ENCODE measurements at regions not wholly inside any gene's neighbourhood (a gene's known extent, or its start where the extent isn't known, plus 50 kb on each side); places are given as distances from the start of the nearest gene placed in this dataset.
A peak's percentile ranks its signal among the peaks of the same experiment; 100 is the strongest.

DNA sequence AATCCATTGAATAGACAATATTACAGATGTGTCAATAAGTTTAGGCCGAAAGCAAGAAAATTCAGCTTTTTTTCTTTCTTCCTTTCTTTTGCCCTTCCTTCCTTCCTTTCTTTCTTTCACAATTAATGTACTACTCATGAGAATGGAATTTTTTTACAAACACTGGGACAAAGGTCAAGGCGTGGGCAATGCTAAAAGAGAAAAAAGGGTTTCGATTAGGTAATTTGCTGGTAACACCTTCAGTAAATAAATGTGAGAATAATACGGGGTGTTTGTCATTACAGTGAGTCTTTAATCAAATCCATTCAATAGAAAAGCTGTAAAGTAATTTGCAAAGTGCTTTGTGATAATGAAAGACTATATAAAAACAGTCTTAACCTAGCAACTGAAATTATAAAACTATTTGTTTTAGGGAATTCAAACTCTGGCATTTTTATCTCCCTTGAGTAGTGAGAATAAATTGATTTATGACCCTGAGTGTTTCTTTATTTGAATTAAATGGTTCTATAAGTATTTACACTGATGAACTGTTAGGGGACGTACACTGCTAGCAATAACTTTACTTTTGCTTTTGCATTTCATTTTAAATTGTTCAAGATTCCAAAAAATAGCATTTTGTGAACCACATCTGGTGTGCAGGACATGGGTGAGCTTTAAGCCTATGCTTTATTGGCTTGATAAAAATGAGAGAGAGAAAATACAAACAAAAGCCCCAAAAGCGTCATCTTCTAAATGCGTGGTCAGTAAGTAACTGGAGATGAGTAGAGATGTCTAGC, 104.2 kb upstream of the THRB start:
- DNase-seq = no peak

DNA sequence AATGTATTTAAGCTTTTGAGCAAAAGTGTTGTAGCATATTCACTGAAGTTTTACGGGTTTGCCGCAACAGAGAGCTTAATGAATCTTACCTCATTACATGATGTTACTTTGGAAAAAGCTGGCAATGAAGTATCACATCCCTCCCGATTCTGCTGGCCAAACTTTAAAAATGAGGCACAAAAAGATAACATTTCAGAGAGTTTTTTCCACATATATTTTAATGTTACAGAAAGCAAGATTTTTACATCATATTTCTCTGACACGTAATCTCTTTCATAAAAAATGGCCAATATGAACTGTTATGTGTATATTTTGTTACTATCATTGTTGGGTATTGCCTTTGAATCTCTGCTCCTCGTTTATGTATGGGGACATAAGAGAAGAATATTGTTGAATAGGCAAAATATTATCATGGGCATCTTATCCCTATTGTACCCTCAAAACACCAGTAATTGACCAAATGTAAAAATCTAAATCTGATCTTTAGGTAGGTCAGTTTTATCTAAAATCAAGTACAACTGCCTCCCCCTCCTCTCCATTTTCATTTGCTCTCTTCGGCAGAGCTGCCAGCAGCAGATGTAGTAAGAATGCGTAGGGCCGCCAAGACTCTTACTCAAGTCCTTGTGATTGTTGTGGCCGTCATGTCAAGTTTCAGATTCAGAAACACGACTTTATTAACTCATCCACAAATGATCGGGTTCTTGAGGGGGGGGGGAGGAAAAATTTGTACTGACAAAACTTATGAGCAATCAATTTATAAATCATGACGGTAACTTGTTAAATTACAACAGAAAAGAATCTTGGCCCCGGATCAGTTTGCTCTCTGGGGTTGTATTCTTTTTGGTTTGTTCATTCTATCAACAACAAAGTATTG, 106.7 kb upstream of the THRB start:
- no peak for DNase-seq

DNA sequence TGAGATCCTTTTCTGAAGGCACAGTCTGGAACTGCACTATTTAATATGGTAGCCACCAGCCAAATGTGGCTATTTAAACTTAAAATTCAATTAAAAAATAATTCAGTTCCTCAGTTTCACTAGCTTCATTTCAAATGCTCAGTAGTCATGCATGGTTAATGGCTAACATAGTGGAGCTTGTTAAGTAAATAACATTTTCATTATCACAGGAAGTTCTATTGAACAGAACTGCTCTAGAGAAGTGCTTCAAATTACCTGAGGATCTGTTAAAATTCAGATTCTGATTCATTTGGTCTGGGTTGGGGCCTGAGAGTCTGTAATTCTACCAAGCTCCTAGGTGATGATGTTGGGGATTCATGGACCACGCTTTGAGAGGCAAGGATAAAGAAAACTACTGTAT, 109.6 kb upstream of the THRB start:
- DNase-seq = no peak

DNA sequence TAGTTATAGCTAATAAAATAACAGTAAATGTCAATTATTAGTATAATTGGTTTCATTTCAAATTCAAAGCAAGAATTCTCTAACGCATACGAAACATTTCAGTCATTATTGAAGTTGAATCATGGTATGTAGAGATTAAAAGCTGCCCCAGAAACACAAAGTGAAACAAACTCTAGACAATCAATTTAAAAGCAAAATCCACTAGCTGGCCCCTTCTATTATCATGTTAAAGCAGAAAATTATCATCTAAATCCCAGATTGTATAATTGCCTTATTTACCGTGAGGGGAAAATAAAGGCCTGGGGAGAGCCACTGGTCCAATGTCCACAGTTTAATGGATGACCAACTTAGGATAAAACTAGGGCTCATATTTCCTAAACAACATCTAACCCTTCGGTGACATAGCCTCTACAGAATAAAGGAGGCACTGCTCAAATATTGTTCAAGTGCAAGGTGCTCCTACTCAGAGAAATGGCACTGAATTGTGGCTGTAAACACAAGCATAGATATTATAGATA, 110.9 kb upstream of the THRB start:
- no peak for DNase-seq

DNA sequence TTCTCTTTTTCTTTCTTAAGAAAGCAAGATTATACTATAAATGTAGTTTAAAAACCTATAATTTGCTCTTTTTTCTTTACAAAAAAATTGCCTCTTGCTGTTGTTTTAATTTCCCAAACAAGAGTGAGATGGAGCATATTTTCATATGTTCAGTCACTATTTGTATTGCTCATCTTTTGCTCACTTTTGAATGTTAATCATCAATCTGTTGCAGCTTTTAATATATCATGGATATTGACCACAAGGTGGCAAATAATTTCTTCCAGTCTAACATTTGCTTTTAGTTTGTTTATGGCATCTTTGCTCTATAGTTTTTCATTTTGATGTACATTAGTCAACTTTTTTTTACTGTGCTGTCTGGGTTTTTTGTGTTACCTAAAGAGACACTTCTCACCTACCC, 112.6 kb upstream of the THRB start:
- DNase-seq = no peak

DNA sequence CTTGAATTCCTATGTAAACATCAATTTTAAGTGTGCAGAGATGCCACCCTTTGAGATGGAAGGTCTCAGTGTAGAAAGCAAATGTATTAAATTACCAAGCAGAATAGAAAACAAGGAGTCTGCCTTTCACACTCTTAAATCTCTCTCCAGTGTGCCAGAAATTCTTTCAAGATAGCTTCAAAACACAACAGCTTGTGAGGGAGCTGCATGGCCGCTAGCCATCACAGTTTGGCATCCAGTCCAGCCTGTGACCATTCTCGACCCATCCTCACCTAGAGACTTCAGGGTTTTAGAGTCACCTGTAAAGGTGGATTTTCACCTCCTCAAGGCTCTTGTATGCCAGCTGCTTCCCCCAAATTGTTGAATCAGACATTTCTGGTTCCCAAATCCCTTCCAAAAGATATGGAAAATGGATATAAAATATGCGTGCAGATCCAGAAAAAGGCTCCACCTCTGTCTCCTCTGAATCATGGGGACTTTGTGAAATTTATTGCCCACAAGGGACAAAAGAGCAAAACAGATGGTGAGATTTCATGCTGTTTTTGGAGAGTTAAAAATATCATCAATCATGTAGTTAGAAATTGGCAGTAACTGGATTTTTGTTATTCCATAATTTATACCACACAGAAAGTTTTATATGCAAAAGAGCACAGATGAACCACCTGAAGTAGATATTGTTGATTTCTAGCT, 114.2 kb upstream of the THRB start:
- DNase-seq = no peak

DNA sequence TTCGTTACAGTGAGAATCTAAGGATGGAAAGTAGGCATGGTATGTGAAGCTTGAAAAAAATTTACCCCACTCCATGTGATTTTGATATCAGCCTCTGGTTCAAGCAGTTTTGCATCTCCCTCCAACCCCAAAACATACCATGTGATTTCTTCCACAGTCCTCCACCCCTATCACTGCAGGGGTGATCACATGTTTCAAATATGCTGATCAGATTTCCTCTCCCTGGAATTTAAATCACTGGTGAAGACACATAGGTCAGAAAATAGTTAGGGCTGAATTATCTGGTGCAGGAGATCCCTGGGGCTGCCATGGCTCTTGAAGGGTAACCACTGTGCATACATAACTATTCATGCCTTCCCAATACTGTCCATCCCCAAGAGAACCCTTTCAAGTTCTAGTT, 119.7 kb upstream of the THRB start:
- no peak for DNase-seq

DNA sequence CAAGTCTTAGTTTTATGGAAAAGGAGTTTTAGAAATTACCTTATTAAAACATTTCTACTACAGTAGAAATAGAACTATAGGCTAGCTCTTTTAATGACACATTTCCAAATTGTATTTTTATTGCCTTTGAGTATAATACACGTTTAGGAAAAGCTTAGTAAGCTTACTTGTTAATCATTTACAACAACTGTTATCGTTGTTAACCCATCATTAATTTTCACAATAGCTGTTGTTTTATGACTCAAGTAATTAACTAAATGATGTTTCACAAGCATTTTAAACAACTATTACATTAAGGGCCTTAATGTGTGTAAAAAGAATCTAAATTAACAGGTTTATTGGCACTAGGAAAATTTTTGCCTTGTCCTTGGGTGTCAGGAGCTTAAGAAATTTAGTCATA, 120.5 kb upstream of the THRB start:
- no peak for DNase-seq

DNA sequence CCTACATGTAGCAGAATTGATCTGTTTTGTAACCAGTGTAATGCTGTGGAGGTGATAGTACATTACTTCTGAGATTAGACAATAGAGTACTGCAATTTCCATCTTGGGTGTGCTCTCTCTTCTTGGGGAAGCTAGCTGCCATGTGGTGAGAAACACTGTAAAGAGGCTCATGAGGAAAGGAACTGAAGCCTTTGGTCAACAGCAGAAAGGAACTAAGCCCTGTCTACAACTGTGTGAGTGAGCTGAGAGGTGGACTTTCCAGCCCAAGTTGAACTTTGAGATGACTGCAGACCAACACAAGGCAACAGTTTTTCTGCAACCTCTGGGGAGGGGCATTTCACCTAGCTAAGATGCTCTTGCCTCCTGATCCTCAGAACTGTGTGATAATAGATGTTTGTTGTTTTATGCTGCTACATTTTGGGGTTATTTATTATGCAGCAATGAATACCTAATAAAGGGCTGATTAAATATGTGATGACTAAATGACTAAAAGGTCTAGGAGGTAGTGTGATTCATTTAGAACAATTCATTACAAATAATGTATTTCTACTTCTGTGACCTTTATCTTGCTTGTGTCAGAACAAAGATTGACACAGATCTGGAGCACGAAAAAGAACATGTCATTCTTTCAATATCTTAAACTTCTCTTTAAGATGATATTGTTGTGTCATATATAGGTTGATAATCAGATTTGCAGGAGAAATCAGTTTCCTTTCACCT, 121.6 kb upstream of the THRB start:
- DNase-seq = no peak

DNA sequence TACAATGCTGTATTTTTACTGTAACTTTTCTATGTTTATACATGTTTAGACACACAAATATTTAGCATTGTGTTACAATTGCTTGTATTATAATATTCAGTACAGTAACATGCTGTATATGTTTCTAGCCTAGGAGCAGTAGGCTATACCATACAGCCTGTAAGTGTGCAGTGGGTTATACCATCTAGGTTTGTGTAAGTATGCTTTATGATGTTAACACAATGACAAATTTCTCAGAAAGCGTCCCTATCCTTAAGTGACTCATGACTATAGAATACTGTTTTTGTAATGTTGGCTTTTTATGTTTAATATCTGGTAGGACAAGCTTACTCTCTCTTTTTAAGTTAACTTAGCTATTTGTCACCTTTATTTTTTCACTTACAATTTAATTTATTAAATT, 127.5 kb upstream of the THRB start:
- no peak for DNase-seq

DNA sequence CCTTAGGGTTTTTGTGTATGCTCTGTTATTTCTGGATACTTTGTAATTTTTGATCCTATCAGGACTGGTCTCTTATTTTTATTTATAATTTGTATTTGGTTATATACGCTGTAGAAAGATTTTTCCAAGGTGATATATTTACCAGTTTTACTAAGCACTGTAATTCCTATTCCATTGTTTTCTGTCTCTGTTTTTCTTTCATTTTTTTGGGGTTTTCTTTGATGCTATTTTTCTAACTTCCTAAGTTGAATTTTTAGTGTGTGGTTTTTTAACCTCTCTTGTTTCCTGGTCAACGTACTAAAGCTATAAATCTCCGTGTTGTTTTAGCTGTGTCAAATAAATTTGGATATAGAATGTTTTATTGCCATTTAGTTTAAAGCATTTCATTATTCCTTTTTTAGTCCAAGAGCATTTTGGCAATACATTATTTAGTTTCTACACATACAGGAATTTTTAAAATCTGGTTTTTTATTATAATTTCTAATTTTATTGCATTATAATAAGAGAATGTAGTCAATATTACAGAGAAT, 128.1 kb upstream of the THRB start:
- DNase-seq = no peak

DNA sequence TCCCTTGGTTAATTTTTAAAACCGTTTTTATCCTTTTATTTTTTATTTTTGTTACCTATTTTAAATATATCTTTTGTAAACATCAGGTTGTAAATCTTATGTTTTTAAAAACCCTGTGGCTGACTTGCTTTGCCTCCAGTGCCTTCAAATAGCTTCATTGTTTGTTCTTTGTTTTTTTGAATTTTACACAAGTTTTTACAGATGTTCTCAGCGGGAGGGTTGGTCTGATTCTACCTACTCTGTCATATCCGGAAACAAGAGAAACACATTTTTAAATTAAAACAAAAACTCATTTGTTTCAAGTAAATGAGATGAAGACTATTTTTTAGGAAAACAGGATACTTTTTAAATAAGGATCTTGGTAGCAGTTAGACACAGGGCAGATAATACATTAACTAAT, 129.0 kb upstream of the THRB start:
- DNase-seq = no peak

DNA sequence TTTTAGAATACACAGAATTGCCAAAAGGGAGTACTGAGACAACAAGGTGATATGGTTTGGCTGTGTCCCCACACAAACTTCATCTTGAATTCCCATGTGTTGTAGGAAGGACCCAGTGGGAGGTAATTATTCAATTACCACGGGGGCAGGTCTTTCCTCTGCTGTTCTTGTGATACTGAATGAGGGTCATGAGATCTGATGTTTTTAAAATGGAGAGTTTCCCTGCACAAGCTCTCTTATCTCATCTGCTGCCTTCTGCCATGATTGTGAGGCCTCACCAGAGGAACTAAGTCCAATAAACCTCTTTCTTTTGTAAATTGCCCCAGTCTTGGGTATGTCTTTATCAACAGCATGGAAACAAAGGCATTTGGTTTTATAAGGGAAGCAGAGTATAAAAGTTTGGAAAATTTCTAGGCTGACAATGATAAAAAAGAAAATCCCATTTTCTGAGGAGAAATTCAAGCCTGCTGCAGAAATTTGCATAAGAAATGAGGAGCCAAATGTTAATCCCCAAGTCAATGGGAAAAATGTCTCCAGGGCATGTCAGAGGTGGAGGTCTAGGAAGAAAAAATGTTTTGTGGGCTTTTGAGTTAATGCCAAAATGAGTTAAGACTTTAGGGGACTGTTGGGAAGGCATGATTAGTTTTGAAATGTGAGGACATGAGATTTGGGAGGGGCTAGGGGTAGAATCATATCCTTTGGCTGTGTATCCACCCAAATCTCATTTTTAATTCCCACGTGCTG, 130.5 kb upstream of the THRB start:
- no peak for DNase-seq

DNA sequence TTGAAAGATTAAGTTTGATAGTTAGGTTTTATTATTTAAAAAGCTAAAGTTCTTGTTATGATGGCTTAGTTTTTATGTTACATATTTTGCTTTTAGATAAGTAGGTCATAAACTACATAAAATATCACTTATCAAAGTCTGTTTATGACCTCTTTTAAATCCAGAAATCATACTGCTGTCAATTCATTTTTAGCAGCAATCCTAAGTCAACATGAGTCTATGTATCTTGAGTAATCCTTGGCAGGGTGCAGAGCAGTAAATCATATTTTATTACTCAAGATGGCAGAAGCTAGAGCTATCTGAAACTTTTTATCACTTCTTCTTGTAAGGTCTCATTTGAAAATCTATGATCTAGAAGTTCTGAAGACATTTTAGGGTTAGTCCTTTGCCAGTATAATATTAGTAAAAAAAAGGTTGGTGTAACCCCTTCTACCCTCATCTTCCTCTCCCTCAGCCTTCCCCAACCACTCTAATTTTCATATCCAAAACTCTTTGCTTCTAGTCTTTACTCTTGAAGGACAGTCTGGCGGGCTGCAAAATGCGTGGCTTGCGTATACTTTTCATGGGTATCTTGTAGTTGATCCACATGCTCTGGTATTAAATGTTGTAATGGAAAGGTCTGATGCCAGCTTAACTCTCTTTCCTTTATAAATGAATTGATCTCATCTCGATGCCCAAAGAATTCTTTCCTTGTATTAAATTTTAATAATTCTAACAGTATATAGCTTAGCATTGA, 134.0 kb upstream of the THRB start:
- no peak for DNase-seq

DNA sequence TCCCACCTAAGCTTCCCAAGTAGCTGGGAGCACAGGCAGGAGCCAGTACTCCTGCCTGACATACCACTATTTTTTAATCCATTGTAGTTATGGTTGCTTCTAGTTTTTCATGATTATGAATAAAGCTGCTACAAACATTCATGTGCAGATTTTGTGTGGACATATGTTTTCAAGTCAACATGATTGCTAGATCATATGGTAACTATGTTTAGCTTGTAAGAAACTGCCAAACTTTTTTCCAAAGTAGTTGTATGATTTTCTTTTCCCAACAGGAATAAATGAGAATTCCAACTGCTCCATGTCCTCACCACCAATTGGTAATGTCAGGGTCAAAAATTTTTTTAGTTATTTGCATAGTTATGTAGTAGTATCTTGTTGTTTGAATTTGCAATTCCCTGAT, 136.8 kb upstream of the THRB start:
- DNase-seq = no peak

DNA sequence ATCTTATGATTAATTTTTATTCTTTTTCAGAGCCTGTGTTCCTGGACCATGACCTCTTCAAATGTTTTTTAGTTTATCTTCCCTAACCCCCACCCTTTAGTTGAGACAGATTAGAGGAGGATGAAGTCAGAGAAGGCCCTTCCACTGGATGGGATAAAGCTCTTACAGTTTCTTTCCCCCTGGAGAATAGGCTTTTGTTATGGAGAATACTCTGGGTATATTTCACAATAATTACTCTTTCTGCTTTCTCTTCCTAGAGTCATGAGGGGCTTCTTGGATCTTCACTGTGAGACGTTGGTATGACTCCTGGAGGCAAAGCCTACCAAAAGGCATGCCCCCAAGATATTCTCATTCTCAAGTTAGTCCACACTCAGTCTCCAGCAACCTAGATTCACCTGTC, 144.4 kb upstream of the THRB start:
- DNase-seq = no peak

DNA sequence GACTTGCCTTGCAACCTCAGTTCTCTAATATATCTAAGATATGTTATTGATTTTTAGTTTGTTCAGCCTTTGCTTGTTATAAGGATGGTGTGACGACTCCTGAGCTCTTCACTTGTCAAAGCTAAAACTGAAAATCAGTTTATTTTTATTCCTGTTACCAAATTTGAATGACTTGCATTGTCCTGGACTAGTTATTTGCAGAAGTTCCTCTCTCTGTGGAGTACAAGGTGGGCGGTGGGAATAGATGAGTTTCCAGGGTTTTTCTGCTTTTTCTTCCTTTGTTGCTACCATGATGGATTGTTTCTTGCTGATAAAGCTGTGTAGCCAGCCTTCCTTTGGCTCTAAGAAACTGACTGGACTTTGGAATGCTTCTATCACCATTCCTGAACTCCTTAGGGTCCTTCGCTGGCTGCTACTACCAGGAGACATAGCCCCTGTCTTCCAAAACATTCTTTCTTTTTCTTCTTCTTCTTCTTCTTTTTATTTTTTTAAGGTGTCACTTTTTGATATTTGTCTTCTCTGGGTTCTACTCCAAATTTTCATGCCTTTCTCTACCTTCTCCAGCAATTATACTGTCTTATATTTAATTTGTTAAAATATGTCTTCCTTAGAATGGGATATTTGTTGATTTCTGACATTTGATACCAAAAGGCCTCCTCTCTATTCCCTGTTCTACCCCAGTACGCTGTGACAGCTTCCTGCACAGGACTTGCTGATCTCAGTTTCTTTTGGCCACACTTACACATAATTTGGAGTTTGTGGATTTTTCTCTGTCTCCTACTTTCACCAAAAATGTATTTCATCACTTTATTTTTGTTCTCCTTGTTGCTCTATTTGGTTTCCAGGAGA, 145.1 kb upstream of the THRB start:
- DNase-seq = no peak

DNA sequence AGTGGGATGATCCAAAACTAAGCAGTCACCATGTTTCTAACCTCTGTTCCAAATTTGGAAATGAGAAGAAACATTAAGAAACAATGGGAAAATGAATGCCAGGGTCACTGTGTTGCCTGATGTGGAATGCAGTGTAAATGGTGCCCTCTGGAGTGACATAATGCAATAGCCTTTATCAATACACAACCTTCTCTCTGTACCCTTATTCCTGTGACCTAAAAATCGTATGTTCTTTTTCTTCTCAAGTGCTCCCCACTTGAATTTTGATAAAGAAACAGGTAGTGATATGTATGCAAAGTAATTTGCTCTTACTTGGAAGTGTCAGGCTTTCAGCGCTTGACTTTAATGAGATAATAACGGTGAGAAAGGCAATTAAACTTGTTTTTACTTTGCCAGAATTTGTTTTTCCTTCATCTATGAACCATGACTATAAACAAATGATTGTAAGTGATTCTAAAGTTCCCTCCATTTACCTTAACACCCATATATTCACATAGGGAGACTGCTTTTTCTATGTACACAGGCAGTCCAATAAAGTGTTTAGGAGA, 145.8 kb upstream of the THRB start:
- DNase-seq = peak; percentile 45

DNA sequence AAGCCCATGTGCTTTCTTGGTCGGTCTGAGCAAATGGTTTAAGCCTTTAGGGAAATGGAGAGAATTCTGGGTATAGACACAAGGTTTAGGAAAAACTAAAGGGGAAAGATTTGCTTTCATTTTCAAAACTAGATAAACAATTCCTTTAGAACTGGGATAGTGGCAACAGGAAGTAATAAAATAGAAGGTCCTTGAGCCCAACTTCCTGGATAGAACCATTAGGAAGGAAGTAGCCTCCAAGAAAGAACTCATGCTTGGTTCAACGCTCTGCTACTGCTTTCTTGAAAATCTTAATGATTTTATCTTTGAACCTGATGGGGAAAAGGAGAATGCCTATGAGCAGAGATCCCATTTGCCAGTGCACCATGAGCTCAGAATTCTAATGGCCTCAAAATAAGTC, 147.0 kb upstream of the THRB start:
- no peak for DNase-seq

DNA sequence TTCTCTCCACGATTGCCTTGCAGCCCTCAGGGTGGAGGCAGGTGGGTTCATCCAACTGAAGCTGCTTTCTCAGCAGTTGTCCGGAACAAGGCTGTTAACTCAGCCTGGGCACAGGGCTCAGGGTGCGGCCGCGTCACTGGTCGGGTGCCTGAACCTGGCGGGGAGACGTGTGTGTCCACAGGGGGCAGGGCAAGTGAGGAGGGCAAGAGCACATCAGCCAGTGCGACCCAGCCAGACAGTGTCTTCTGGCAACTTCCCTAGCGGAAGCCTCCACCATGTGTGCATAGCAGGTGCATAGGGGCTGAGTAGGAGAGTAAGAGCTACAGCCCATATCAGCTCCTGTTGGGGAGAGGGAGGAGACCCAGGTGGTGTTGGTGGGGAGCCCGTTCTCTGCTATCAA, 150.4 kb upstream of the THRB start:
- DNase-seq = no peak

All from inflammatory macrophage treated with lipopolysaccharide for 4 hours (primary cell).